Fibroblast of pulmonary artery (primary cell): ENCODE measurements at regions not wholly inside any gene's neighbourhood (a gene's known extent, or its start where the extent isn't known, plus 50 kb on each side); places are given as distances from the start of the nearest gene placed in this dataset.

Source experiments
- DNase-seq: peaks from one replicate; pipeline ENCODE4 v3.0.0-alpha.2; 2010; ENCODE audit warnings: low read depth
- H3K4me3 ChIP-seq: replicated peaks from 2 replicates; pipeline ENCODE4 v1.5.1; 2011; ENCODE audit warnings: low read depth, mild to moderate bottlenecking, control low read depth, low read length, moderate library complexity
- TF ChIP-seq, protein P1 (sequence below): IDR thresholded peaks from 2 replicates; pipeline ENCODE4 v1.5.1; 2011; ENCODE audit warnings: mild to moderate bottlenecking, control low read depth, low read length, inconsistent platforms; ENCODE audit errors: missing control alignments

GRCh38 chr3:144544871-144545270 is 573.2 kb downstream of the DIPK2A start:
- TF ChIP-seq, protein P1, sequence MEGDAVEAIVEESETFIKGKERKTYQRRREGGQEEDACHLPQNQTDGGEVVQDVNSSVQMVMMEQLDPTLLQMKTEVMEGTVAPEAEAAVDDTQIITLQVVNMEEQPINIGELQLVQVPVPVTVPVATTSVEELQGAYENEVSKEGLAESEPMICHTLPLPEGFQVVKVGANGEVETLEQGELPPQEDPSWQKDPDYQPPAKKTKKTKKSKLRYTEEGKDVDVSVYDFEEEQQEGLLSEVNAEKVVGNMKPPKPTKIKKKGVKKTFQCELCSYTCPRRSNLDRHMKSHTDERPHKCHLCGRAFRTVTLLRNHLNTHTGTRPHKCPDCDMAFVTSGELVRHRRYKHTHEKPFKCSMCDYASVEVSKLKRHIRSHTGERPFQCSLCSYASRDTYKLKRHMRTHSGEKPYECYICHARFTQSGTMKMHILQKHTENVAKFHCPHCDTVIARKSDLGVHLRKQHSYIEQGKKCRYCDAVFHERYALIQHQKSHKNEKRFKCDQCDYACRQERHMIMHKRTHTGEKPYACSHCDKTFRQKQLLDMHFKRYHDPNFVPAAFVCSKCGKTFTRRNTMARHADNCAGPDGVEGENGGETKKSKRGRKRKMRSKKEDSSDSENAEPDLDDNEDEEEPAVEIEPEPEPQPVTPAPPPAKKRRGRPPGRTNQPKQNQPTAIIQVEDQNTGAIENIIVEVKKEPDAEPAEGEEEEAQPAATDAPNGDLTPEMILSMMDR: no peak
- H3K4me3 ChIP-seq: no peak overlapping the region
- DNase-seq: no peak

- DNase-seq: no peak
- H3K4me3 ChIP-seq: no peak overlapping the region
- TF ChIP-seq, protein P1: no peak
These were observed 574.9 kb downstream of the DIPK2A start for GRCh38 chr3:144546539-144546938.

- H3K4me3 ChIP-seq: no peak overlapping the region
- no peak for DNase-seq
- TF ChIP-seq, protein P1: no peak
These were observed 576.7 kb downstream of the DIPK2A start for GRCh38 chr3:144548346-144548745.

DNA sequence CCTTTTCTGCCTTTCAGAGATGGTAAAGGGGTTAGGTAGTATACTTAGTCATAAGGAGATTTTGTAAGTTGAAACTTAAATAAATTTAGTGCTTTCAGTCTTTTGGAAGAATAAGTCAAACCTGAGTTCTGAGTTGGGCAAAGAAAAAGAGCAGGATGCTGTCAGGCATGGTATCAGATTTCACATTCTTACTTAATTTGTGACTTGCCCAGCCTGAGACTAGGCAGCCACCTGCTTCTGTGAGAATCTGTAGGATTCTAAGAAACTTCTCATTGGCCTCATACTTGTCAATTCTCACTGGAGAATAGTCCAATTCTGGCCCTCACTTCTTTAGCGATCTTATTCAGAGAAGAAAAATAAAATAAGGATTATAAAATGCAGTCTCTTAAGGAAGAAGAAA is 577.5 kb downstream of the DIPK2A start:
- no peak for DNase-seq
- no peak overlapping the region for H3K4me3 ChIP-seq
- TF ChIP-seq, protein P1: no peak

- TF ChIP-seq, protein P1: no peak
- no peak for DNase-seq
- no peak overlapping the region for H3K4me3 ChIP-seq
These were observed 580.9 kb downstream of the DIPK2A start for GRCh38 chr3:144552346-144553057.

DNA sequence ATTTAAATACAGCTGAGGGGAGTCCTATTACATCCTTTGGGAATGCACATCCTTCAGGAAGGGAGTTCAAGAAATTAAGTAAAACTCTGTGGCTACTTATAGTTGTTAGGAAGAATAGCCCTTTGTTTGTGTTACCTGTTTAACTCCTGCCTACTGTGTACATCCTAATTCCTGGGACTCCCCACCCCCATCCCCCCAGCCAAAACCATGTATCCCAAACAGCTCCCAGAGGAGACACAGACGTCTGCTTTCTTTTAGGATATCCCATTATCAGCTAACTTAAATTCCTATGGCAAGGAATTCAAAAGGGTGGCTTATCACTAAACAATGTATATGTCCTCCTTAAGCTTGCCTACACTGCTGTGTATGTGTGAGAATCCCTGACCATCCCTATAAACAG is 581.7 kb downstream of the DIPK2A start:
- H3K4me3 ChIP-seq: no peak overlapping the region
- TF ChIP-seq, protein P1: no peak
- DNase-seq: no peak

GRCh38 chr3:144554889-144555288 is 583.3 kb downstream of the DIPK2A start:
- H3K4me3 ChIP-seq: no peak overlapping the region
- no peak for DNase-seq
- TF ChIP-seq, protein P1: no peak
